HG02943 (cell line): ENCODE measurements at regions not wholly inside any gene's neighbourhood (a gene's known extent, or its start where the extent isn't known, plus 50 kb on each side); places are given as distances from the start of the nearest gene placed in this dataset.
"Not testable (repeated sequence)": the region's sequence is repeated elsewhere in the genome, so short reads cannot be mapped to it uniquely, and the experiment has no call there.

Experiments
- ATAC-seq: cut with Tn5 transposase; IDR thresholded peaks from one replicate; pipeline ENCODE4 v1.9.1; 2021; ENCODE audit warnings: mild to moderate bottlenecking, low read depth, moderate library complexity; ENCODE audit not compliant: unreplicated experiment

GRCh38 chrX:140447150-140447549 lies 57.7 kb downstream of the SOX3 start:
- ATAC-seq, result no peak

DNA sequence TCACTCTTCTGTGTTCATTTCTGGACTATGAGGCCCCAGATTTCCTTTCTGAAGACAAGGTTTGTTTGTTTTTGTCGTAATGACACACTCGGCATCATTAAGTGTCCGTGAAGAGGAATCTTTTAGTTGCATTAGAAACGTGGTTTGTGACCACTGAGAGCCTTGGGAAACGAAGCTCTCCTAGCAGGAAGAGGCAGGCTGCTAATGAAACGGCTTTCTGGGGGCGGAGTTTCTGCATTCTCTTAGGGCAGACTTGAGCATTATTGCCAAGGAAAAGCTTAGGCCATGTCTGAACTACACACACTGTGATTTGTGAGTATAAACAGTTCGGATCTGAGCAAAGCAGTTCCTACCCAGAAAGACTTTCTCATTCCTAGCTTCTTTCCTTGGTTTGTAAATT lies 64.0 kb downstream of the SOX3 start:
- no peak for ATAC-seq

- ATAC-seq, result no peak
These were observed 65.4 kb downstream of the SOX3 start for GRCh38 chrX:140439476-140439875.

- ATAC-seq, result no peak
These were observed 70.5 kb downstream of the SOX3 start for GRCh38 chrX:140434347-140434746.

DNA sequence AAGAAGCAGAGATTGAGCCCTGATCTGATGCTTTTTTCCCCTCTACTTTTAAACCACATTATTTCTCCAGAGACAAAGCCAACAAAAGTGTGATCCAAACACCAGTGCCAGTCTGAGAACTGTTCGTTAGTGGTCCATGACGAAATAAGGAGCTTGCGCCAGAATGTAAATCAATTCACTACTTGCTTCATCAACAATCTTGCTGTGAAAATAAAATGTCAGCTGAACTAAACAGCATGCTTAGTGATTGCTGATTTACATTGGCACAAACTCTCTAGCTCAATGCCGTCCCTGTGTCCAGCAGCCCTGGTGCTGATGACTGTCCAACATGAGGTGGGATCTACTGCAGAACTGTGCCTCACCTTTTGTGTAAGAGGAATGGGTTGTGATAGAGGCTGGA lies 71.3 kb downstream of the SOX3 start:
- no peak for ATAC-seq

DNA sequence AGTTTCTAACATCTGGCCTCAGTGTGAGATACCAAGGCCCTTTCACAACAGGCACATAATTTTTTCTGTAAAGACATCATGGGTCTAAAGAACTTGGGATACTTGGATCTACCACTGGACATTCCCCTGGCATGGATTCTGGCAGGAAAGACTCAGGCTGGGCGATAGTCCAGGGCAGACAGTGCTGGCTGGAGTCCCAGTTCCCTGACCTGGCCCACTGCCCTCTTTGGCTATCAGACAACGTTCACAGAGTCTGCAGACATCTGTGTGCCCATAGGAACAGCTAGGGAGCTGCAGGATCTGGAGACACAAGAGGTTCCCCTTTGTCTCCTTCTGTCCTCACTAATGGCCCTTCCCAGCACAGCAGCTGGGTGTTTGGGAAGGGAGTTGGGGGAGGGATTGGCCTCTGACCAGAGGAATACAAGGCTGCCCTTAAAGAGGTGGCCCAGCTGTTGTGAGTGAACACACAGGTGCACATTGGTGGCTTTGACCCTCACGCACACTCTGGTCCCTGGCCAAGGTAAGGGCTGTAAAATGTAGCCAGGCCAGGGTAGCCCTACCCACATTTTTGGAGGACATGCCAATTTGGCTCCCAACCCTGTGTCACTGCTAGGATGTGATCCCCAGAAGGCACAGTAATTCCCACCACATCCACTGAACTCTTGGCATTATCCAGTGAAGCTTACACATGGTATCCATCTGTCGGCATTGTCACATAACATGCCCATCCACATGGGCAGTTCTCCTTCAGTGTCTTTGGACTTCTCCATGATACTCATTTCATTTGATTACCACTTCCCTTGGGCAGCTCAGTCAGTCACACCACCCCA lies 72.3 kb downstream of the SOX3 start:
- no peak for ATAC-seq

GRCh38 chrX:140431521-140431920 lies 73.3 kb downstream of the SOX3 start:
- no peak for ATAC-seq

- no peak for ATAC-seq
These were observed 79.0 kb downstream of the SOX3 start for GRCh38 chrX:140425712-140426395.

DNA sequence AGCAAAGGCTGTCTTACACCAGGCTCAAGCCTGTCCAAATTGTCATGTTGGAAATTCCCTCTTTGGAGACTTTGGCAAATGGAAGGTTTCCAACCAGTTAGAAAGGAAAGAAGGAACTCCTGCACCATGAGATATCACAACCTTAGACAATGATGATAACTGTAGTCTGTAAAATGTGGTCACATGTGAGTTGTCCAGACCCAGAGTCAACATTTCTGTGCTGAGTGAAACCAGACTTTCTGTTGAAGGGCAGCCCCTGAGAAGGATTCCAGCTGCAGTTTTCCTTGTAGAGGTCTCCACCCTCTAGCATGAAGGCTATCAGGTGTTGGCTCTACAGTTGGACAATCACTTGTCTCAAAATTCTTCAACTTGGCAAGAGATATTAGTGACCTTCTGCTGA lies 82.4 kb downstream of the SOX3 start:
- no peak for ATAC-seq

GRCh38 chrX:140402131-140402530 lies 102.7 kb downstream of the SOX3 start:
- ATAC-seq, result not testable (repeated sequence)

DNA sequence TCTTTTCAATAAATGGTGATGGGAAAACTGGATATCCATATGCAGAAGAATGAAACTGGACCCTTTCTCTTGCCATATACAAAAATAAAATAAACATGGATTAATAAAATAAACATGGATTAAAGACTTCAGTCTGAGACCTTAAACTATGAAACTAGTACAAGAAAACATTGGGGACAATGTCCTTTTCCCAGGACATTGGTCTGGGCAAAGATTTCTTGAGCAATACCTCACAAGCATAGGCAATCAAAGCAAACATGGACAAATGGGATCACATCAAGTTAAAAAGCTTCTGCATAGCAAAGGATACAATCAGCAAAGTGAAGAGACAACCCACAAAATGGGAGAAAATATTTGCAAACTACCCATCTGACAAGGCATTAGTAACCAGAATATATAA lies 108.5 kb downstream of the SOX3 start:
- ATAC-seq, result not testable (repeated sequence)

GRCh38 chrX:140393507-140393906 lies 111.4 kb downstream of the SOX3 start:
- ATAC-seq, result no peak

GRCh38 chrX:140391313-140391712 lies 113.6 kb downstream of the SOX3 start:
- no peak for ATAC-seq

GRCh38 chrX:140389331-140389730 lies 115.5 kb downstream of the SOX3 start:
- ATAC-seq, result no peak

GRCh38 chrX:140362861-140363260 lies 142.0 kb downstream of the SOX3 start:
- ATAC-seq, result no peak

DNA sequence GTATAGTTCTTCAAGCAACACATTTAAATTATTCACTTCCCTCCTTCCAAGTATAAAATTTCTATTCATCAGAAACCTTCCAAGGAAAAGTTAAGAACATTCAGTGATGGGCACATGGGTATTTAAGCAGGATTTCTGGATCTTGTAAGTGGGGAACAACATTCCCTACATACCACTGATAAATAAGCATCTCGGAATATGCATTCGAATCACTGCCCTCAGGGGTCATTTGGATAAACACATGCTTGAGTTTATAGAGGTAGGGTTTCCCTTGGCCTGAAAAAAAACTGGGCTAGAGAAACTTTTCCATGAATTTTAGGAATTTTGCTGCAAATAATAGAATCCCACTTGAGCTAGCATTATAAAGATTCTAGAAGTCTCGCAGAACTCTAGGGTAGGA lies 143.9 kb downstream of the SOX3 start:
- ATAC-seq, result no peak

GRCh38 chrX:140360284-140360683 lies 144.6 kb downstream of the SOX3 start:
- no peak for ATAC-seq

DNA sequence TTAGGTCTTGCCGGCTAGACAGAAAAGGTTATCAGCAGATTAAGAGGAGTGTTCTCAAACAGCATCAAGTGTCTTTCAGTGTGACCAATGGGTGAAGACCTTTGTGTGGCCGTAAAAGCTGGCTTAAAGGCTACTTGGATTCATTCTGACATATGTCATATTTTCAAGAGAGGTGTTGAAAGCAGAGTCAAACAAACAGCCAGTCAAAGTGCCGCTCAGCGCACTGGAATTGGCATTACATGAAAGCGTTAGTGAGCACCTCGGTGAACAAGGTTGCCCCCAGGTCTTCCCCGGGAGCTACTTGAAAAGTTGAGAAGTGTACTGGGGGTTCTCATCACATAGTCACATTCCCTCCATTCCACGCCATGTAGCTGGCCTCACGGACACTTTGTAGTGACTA lies 148.9 kb downstream of the SOX3 start:
- ATAC-seq, result no peak

- ATAC-seq, result no peak
These were observed 149.4 kb downstream of the SOX3 start for GRCh38 chrX:140355429-140355828.

DNA sequence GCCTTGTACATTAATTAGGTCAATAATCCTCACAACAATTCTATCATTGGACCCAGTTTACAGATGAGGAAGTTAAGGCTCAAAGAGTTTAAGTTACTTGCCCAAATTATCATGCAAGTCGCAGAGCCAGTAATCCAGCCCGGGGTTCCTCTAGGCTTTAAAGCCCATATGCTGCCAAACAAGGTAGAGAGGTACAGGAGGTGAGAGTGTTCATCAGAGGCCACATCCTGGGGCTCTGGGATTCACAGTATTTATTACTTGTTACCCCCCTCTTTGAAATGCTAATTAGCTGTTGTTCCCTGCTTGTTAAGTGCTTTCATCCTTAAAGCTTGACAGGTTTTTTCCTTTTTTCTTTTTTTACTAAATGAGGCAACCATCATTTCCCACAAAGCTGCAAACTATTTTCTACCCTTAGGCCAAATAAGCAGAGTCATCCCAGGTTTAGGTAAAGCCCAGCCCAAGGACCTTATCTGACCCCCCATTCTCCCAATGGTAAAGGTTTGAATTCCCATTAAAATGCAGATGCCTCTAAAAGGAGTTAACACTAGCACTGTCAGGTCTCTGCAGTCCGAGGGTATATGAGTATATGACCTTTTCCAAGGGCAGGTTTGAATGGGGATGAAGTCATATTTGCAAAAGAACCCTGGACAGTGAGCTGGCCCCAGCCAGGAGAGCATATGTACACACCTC lies 150.3 kb downstream of the SOX3 start:
- no peak for ATAC-seq

DNA sequence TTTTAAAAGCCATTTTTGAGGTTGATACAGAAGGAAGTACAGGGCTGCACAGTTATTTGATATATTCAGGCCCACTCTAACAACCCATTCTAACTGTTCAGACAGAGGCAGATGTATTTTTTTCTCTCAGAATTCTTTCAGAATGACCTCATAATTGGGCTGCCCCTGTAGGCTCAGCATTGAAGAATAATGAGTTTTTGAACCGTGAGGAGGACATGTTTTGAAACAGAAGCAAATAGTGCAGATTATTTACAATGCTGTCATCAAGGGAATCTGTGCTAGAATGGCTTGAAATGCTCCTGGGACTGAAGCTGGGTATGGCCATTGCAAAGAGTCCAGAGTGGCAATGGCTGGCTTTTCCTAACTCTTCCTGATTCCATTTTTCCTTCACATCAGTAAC lies 158.1 kb downstream of the SOX3 start:
- ATAC-seq, result no peak
